GM13977 (cell line): ENCODE measurements at regions not wholly inside any gene's neighbourhood (a gene's known extent, or its start where the extent isn't known, plus 50 kb on each side); places are given as distances from the start of the nearest gene placed in this dataset.

ENCODE experiments used
- DNase-seq: peaks from one replicate; pipeline ENCODE4 v3.0.0; 2012; ENCODE audit warnings: low spot score
- in situ Hi-C: fragments of 300-500 bp; cut with MboI; formaldehyde crosslinking; loops from one replicate; pipeline ENCODE4 v1.12.0; 2022; ENCODE audit warnings: low sequenced_read_pairs, low pct_unique_long_range_greater_than_20kb, mixed read lengths, inconsistent platforms; ENCODE audit not compliant: unreplicated experiment
- TF ChIP-seq, protein P1 (sequence below): IDR thresholded peaks from 2 replicates; pipeline ENCODE4 v1.5.1; 2012; ENCODE audit warnings: mild to moderate bottlenecking, control low read depth; ENCODE audit not compliant: insufficient read depth; ENCODE audit errors: extremely low read depth, missing control alignments

DNA sequence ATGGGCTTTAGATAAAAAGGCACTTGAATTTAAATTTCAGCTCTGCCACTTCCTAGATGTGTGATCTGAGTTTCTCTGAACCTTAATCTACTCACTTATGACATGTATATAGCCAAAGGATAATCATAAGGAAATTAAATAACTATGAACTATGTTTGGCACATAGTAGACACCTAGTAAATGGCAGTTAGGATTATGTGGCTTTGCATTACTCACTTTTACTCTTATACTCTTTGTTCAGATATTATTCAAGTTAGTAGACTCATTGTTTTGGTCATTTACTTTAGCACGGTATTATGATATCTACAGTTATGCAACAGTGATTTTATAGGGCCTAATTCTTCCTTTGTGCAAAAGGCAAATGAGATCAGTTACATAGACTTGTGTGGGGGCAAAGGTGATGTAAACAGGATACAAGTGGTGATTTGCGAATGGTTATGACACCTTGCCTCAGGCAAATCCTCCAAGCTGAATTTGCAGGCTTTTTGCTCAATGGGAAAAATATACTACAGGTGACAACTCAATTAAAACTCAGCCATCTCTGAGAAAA is 297.2 kb upstream of the PBX1 start:
- TF ChIP-seq, protein P1, sequence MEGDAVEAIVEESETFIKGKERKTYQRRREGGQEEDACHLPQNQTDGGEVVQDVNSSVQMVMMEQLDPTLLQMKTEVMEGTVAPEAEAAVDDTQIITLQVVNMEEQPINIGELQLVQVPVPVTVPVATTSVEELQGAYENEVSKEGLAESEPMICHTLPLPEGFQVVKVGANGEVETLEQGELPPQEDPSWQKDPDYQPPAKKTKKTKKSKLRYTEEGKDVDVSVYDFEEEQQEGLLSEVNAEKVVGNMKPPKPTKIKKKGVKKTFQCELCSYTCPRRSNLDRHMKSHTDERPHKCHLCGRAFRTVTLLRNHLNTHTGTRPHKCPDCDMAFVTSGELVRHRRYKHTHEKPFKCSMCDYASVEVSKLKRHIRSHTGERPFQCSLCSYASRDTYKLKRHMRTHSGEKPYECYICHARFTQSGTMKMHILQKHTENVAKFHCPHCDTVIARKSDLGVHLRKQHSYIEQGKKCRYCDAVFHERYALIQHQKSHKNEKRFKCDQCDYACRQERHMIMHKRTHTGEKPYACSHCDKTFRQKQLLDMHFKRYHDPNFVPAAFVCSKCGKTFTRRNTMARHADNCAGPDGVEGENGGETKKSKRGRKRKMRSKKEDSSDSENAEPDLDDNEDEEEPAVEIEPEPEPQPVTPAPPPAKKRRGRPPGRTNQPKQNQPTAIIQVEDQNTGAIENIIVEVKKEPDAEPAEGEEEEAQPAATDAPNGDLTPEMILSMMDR: no peak
- in situ Hi-C loops: no loop called here
- DNase-seq: no peak

DNA sequence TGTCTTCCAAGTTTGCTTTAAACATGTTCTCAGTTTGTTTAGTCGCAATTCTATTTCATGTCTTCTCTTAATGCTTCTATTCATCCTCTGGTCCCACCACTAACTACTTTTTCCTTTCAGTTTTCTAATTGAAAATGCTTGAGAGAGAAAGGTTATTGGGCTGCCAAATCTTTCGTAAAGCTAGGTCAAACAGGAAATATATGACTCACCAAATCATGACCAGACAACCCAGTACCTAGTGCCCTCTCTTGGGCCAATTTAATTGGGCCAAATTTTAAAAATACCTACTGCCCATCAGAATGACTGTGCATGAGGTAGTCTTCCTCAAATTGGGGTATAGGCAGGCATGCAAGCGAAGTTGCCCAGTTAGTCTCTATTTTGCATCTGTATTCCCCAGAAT is 295.4 kb upstream of the PBX1 start:
- no peak for DNase-seq
- in situ Hi-C loops: no loop called here

GRCh38 chr1:164265232-164265631 is 293.8 kb upstream of the PBX1 start:
- TF ChIP-seq, protein P1: no peak
- in situ Hi-C loops: no loop called here
- DNase-seq: no peak

More for the DNA sequence above, 295.4 kb upstream of the PBX1 start:
- TF ChIP-seq, protein P1: no peak

DNA sequence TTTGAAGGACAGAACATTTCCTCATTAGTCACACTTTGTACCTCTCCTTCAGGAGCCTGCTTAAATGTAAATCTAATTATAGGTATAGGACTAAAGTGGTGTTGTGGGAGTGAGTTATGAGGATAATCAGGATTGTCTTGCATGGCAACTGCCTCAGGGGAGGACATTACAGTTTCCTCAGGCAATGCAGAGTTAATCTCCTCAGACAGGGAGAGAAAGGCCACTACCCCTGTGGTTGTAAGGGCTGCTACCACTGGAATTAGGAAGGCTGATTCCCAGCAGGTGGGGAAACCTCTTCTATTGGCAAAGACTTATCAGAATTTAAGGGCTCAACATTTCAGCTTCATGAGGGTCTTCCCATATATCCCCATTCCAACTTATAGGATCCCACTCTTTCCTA is 286.8 kb upstream of the PBX1 start:
- in situ Hi-C loops: no loop called here
- TF ChIP-seq, protein P1: no peak
- no peak for DNase-seq

DNA sequence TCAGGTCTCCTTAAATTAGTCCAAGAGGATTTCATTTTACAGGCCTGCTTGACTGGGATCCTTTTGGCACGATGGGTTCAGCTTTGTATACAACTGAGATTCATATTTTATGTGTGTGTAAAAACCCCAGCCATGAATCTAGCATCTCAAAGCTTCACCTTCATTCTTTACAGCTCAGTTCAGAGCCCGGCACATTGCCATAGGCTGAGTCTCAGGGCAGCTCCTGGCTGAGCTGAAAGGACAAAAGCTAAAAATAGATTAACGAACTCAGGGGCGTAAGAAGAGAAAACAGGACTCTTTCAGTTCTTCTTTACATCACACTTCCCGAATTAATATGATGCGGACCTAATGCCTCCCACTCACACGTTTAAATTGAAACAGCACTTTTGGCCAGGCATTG is 262.8 kb upstream of the PBX1 start:
- TF ChIP-seq, protein P1: no peak
- no peak for DNase-seq
- in situ Hi-C loops: no loop called here

- in situ Hi-C loops: no loop called here
- DNase-seq: no peak
- TF ChIP-seq, protein P1: no peak
Observed at GRCh38 chr1:164308101-164308500, 250.9 kb upstream of the PBX1 start.

- TF ChIP-seq, protein P1: no peak
- in situ Hi-C loops: no loop called here
- DNase-seq: no peak
Observed at GRCh38 chr1:164310166-164310565, 248.8 kb upstream of the PBX1 start.
